ENCODE measurements at regions not wholly inside any gene's neighbourhood (a gene's known extent, or its start where the extent isn't known, plus 50 kb on each side); places are given as distances from the start of the nearest gene placed in this dataset.

DNA sequence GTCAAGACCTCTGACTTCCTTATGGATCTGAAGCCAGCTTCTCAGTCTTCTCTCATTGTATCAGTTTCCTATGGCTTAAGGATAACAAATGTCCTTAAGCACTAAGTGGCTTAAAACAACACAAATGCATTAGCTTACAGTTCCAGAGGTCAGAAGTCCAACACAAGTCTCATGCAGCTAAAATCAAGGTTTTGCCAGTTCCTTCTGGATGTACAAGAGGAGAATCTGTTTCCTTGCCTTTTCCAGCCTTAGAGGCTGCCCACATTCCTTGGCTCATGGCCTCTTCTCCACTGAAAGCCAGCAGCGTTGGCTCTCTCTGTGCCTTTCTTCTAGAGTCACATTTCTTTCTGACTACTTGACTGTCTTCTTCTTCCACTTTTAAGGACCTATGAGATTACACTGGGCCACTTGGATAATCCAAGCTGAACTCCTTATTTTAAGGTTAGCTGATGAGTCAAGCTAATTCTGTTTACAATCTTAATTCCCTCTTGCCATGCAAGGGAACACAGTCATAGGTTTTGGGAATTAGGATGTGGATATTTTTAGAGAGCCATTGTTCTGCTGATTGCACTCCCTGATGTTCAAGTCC, 179.0 kb downstream of the BCAS1 start:
- TF ChIP-seq SP1 (IDR thresholded peaks at IDR 0.05) (no peak), FOXA1 (IDR thresholded peaks at IDR 0.05) (no peak), CTBP1 (IDR thresholded peaks at IDR 0.05; ENCODE audit: borderline replicate concordance) (no peak), TARDBP (IDR thresholded peaks at IDR 0.05) (no peak), FOXK2 (IDR thresholded peaks at IDR 0.05) (no peak), NFRKB (IDR thresholded peaks at IDR 0.05) (no peak), BHLHE40 (IDR thresholded peaks at IDR 0.05; ENCODE audit: borderline replicate concordance) (no peak), ELF4 (IDR thresholded peaks at IDR 0.05) (no peak), FOXM1 (IDR thresholded peaks at IDR 0.05; ENCODE audit: borderline replicate concordance) (no peak), L3MBTL2 (conservative IDR thresholded peaks at IDR 0.05) (no peak), ZNF384 (IDR thresholded peaks at IDR 0.05) (no peak)
- TF ChIP-seq, protein P1, sequence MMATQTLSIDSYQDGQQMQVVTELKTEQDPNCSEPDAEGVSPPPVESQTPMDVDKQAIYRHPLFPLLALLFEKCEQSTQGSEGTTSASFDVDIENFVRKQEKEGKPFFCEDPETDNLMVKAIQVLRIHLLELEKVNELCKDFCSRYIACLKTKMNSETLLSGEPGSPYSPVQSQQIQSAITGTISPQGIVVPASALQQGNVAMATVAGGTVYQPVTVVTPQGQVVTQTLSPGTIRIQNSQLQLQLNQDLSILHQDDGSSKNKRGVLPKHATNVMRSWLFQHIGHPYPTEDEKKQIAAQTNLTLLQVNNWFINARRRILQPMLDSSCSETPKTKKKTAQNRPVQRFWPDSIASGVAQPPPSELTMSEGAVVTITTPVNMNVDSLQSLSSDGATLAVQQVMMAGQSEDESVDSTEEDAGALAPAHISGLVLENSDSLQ (IDR thresholded peaks at IDR 0.05), result no peak
- POLR2A ChIA-PET, result no interaction called here
- CTCF ChIA-PET, result interaction anchor here (0.5 kb wide), 1 partner anchor 256 kb away, joined by 3 read pairs; no protein-coding TSS in a partner anchor
- no peak for DNase-seq (ENCODE audit: extremely low spot score)

DNA sequence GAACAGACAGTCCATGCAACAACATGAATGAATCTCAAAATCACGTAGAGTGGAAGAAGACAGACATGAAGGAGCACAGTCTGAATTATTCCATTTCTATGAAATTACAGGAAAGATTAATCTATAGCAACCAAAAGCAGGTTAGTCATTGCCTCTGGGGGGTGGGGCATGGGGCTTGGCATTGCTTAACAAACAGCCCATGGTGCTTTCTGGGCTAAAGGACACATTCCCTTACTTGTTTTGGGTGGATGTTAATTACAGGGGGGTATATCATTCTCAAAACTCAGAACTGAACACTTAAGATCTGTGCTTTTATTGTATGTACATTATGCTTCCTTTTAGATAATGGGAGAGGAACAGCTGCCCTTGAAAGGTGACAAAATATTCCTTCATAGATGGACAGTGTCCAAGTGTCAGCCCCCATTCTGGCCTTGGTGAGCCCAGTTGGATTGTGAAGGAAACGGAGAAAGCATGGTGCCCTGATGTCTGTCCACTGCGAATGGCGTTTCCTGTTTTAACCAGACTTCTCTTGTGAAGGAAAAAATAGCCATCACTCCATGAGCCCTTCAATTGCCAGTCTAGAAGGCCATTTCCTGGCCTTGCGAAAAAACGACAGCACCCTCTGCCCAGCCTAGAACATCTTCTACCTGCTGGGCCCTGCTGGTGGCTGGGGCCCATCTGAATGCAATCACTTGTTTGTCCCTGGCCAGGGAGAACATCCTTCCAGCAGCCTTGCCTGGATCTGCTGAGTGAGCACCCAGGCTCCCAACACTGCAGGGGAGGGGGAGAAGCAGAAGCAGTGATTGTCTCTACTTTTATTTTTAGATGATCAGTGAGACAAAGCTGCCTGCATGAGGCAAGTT, 179.7 kb downstream of the BCAS1 start:
- TF ChIP-seq NFRKB (IDR thresholded peaks at IDR 0.05) (no peak), BHLHE40 (IDR thresholded peaks at IDR 0.05; ENCODE audit: borderline replicate concordance) (no peak), SUZ12 (IDR thresholded peaks at IDR 0.05) (no peak), FOXA1 (IDR thresholded peaks at IDR 0.05) (no peak), LEF1 (IDR thresholded peaks at IDR 0.05; ENCODE audit: borderline replicate concordance) (no peak), ARNT (IDR thresholded peaks at IDR 0.05) (no peak)
- TF ChIP-seq, protein P1 (IDR thresholded peaks at IDR 0.05), result no peak
- ChIA-PET CTCF (no interaction called here), POLR2A (no interaction called here)

GRCh38 chr20:53889411-53890148, 180.8 kb downstream of the BCAS1 start:
- POLR2A ChIA-PET, result no interaction called here

More for the DNA sequence above, 179.7 kb downstream of the BCAS1 start:
- DNase-seq (ENCODE audit: extremely low spot score), result no peak

DNA sequence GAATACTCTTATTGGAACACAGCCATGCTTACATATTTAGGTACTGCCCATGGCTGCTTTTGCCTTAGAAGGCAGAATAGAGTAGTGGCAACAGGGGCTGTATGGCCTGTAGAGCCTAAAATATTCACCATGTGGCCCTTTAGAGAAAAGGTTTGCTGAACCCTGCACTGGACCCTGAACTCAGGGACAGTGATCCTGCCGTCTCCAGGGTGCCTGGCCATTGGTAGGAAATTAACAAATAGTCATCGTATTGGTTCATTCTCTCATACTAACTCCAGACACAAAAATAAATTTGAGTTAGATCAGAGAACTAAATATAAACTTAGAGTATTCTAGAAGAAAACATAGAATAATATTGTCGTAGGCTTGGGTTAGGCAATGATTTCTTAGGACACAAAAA, 181.4 kb downstream of the BCAS1 start:
- TF ChIP-seq FOXA1 (IDR thresholded peaks at IDR 0.05) (no peak), CTBP1 (IDR thresholded peaks at IDR 0.05; ENCODE audit: borderline replicate concordance) (no peak), ZNF384 (IDR thresholded peaks at IDR 0.05) (no peak), ELF4 (IDR thresholded peaks at IDR 0.05) (no peak), SUZ12 (IDR thresholded peaks at IDR 0.05) (no peak), NFRKB (IDR thresholded peaks at IDR 0.05) (no peak), ARNT (IDR thresholded peaks at IDR 0.05) (no peak), HDGF (IDR thresholded peaks at IDR 0.05; ENCODE audit: borderline replicate concordance) (no peak), TARDBP (IDR thresholded peaks at IDR 0.05) (no peak), LEF1 (IDR thresholded peaks at IDR 0.05; ENCODE audit: borderline replicate concordance) (no peak), FOXM1 (IDR thresholded peaks at IDR 0.05; ENCODE audit: borderline replicate concordance) (no peak), L3MBTL2 (conservative IDR thresholded peaks at IDR 0.05) (no peak), BHLHE40 (IDR thresholded peaks at IDR 0.05; ENCODE audit: borderline replicate concordance) (no peak), FOXK2 (IDR thresholded peaks at IDR 0.05) (no peak)

More at GRCh38 chr20:53889411-53890148, 180.8 kb downstream of the BCAS1 start:
- CTCF ChIA-PET, result no interaction called here
- no peak for DNase-seq (ENCODE audit: extremely low spot score)
- TF ChIP-seq ZNF384 (IDR thresholded peaks at IDR 0.05) (no peak), FOXA1 (IDR thresholded peaks at IDR 0.05) (no peak), ELF4 (IDR thresholded peaks at IDR 0.05) (no peak), LEF1 (IDR thresholded peaks at IDR 0.05; ENCODE audit: borderline replicate concordance) (no peak), FOXK2 (IDR thresholded peaks at IDR 0.05) (no peak), FOXM1 (IDR thresholded peaks at IDR 0.05; ENCODE audit: borderline replicate concordance) (no peak), SUZ12 (IDR thresholded peaks at IDR 0.05) (no peak), BHLHE40 (IDR thresholded peaks at IDR 0.05; ENCODE audit: borderline replicate concordance) (no peak), NFRKB (IDR thresholded peaks at IDR 0.05) (no peak), L3MBTL2 (conservative IDR thresholded peaks at IDR 0.05) (no peak), CTBP1 (IDR thresholded peaks at IDR 0.05; ENCODE audit: borderline replicate concordance) (no peak), TARDBP (IDR thresholded peaks at IDR 0.05) (no peak), HDGF (IDR thresholded peaks at IDR 0.05; ENCODE audit: borderline replicate concordance) (no peak), ARNT (IDR thresholded peaks at IDR 0.05) (no peak)

DNA sequence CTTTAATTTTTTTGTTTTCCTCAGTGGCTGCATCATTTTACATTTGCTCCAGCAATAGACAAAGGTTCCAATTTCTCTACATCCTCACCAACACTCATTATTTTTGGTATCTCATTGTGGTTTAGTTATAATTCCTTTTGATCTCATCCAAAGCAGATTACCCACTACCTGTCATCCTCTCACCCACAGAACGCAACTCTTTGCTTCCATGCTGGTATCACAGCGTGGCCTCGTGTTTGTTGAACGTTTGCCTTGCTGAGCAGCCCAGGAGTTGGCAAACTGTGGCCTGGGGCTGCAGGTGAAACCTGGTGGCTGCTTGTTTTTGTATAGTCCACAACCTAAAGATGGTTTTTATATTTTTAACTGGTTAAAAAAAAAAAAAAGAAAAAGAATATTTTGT, 181.9 kb downstream of the BCAS1 start:
- CTCF ChIA-PET, result no interaction called here
- POLR2A ChIA-PET, result no interaction called here
- DNase-seq (ENCODE audit: extremely low spot score), result no peak
- TF ChIP-seq FOXK2 (IDR thresholded peaks at IDR 0.05), result no peak
- TF ChIP-seq, protein P1 (IDR thresholded peaks at IDR 0.05), result no peak
- no peak for TF ChIP-seq FOXA1 (IDR thresholded peaks at IDR 0.05)
- no peak for TF ChIP-seq NFRKB (IDR thresholded peaks at IDR 0.05)
- no peak for TF ChIP-seq BHLHE40 (IDR thresholded peaks at IDR 0.05; ENCODE audit: borderline replicate concordance)
- no peak for TF ChIP-seq SUZ12 (IDR thresholded peaks at IDR 0.05)
- no peak for TF ChIP-seq ZNF384 (IDR thresholded peaks at IDR 0.05)
- TF ChIP-seq CTBP1 (IDR thresholded peaks at IDR 0.05; ENCODE audit: borderline replicate concordance), result no peak
- no peak for TF ChIP-seq ARNT (IDR thresholded peaks at IDR 0.05)
- no peak for TF ChIP-seq SP1 (IDR thresholded peaks at IDR 0.05)
- TF ChIP-seq FOXM1 (IDR thresholded peaks at IDR 0.05; ENCODE audit: borderline replicate concordance), result no peak
- TF ChIP-seq HDGF (IDR thresholded peaks at IDR 0.05; ENCODE audit: borderline replicate concordance), result no peak

More for the DNA sequence above, 181.4 kb downstream of the BCAS1 start:
- ChIA-PET POLR2A (no interaction called here), CTCF (no interaction called here)
- DNase-seq (ENCODE audit: extremely low spot score), result no peak
